T-cell (primary cell): ENCODE measurements at regions not wholly inside any gene's neighbourhood (a gene's known extent, or its start where the extent isn't known, plus 50 kb on each side); places are given as distances from the start of the nearest gene placed in this dataset.
"Not testable (repeated sequence)": the region's sequence is repeated elsewhere in the genome, so short reads cannot be mapped to it uniquely, and the experiment has no call there.

Experiments used
- ATAC-seq, 4 experiments: fragments of 200-7000 bp in 3 of 4; fragments of 150-1000 bp in 1 of 4; cut with Tn5 transposase; replicated peaks in 1 of 4; 1 replicate in 3 of 4; 2 replicates in 1 of 4; pipeline ENCODE4 v1.10.0; 2021; ENCODE audit warnings: moderate library complexity in 3 of 4, mild to moderate bottlenecking in 2 of 4, moderate number of reproducible peaks in 1 of 4
- CTCF ChIA-PET, 2 donors: fragments of 300-600 bp; sonication (Branson Sonifier 250); formaldehyde crosslinking; loops; one replicate each; lab custom pipeline; 2022; ENCODE audit warnings: antibody characterized with exemption in 2 of 2; lab: Charles Lee
- POLR2A ChIA-PET, 2 donors: fragments of 300-600 bp; sonication (Branson Sonifier 250); formaldehyde crosslinking; loops; one replicate each; lab custom pipeline; 2022; ENCODE audit warnings: antibody characterized with exemption in 2 of 2; lab: Charles Lee
- DNase-seq, 35 experiments: peaks; one replicate each; pipeline versions ENCODE4 v3.0.0 to v3.0.0-alpha.2; 2013 to 2023
- H3K27ac ChIP-seq: one replicate; pipeline ENCODE4 v1.5.1; 2013; ENCODE audit warnings: low read length
- H3K27me3 ChIP-seq, 2 experiments: replicated peaks in 1 of 2; 1 replicate in 1 of 2; 2 replicates in 1 of 2; pipeline versions ENCODE4 v1.6.1 to v1.7.0; 2013; ENCODE audit warnings: low read length in 1 of 2, mixed read lengths in 1 of 2; ENCODE audit not compliant: control insufficient read depth in 2 of 2, insufficient read depth in 2 of 2; ENCODE audit errors: extremely low read depth in 1 of 2
- H3K36me3 ChIP-seq, 2 donors: 1 replicate in 1 of 2; 2 replicates in 1 of 2; pipeline versions ENCODE4 v1.6.1 to v1.7.0; 2013; ENCODE audit warnings: low read length in 1 of 2; ENCODE audit not compliant: control insufficient read depth in 2 of 2, insufficient read depth in 1 of 2; ENCODE audit errors: extremely low read depth in 1 of 2
- H3K4me1 ChIP-seq, 2 experiments: 1 replicate in 1 of 2; 2 replicates in 1 of 2; pipeline versions ENCODE4 v1.6.1 to v1.7.0; 2013; ENCODE audit warnings: low read length in 2 of 2, mixed read lengths in 1 of 2; ENCODE audit not compliant: insufficient read depth in 2 of 2, control insufficient read depth in 1 of 2; ENCODE audit errors: extremely low read depth in 1 of 2
- H3K4me3 ChIP-seq, 2 donors: 1 replicate in 1 of 2; 2 replicates in 1 of 2; pipeline versions ENCODE4 v1.5.1 to v1.7.0; 2013; ENCODE audit warnings: mild to moderate bottlenecking in 2 of 2, low read length in 1 of 2, moderate library complexity in 1 of 2; ENCODE audit not compliant: control insufficient read depth in 1 of 2; ENCODE audit errors: extremely low read depth in 1 of 2
- H3K9me3 ChIP-seq: 2 replicates; pipeline ENCODE4 v1.7.0; 2013
- H3K27ac Mint-ChIP-seq, 2 donors: one replicate each; pipeline ENCODE4 v1.8.0; 2020 to 2021; ENCODE audit warnings: mild to moderate bottlenecking in 2 of 2, mixed read lengths in 2 of 2
- H3K27me3 Mint-ChIP-seq, 2 donors: one replicate each; pipeline ENCODE4 v1.8.0; 2021 to 2022; ENCODE audit warnings: mixed read lengths in 2 of 2
- H3K36me3 Mint-ChIP-seq: one replicate; pipeline ENCODE4 v1.8.0; 2021; ENCODE audit warnings: mixed read lengths
- H3K4me1 Mint-ChIP-seq, 3 donors: one replicate each; pipeline ENCODE4 v1.8.0; 2020 to 2022; ENCODE audit warnings: mixed read lengths in 3 of 3, mild to moderate bottlenecking in 1 of 3
- H3K4me3 Mint-ChIP-seq, 3 donors: one replicate each; pipeline ENCODE4 v1.8.0; 2020 to 2022; ENCODE audit warnings: mild to moderate bottlenecking in 3 of 3, mixed read lengths in 3 of 3, moderate library complexity in 3 of 3
- H3K9me3 Mint-ChIP-seq, 3 donors: one replicate each; pipeline ENCODE4 v1.8.0; 2020 to 2022; ENCODE audit warnings: mixed read lengths in 3 of 3
- WGBS: methylation state at CpG from one replicate; pipeline ENCODE4 v1.1.5; 2013; ENCODE audit warnings: missing lambda C conversion rate; ENCODE audit not compliant: insufficient coverage; 5-methylcytosine and 5-hydroxymethylcytosine counted together

DNA sequence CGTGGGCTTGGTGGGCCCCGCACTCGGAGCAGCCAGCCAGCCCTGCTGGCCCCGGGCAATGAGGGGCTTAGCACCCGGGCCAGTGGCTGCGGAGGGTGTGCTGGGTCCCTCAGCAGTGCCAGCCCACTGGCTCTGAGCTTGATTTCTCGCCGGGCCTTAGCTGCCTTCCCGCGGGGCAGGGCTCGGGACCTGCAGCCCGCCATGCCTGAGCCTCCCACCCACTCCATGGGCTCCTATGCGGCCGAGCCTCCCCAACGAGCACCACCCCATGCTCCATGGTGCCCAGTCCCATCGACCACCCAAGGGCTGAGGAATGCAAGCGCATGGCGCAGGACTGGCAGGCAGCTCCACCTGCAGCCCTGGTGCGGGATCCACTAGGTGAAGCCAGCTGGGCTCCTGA, 686.9 kb downstream of the JRKL start:
- H3K27me3 Mint-ChIP-seq, H3K4me1 ChIP-seq, H3K4me3 ChIP-seq, H3K36me3 ChIP-seq, H3K27ac ChIP-seq, ATAC-seq, CTCF ChIA-PET, H3K9me3 ChIP-seq, H3K27ac Mint-ChIP-seq, DNase-seq, H3K27me3 ChIP-seq, H3K4me3 Mint-ChIP-seq, POLR2A ChIA-PET, H3K36me3 Mint-ChIP-seq, H3K4me1 Mint-ChIP-seq: not testable (repeated sequence)
- peaks cover 12 to 35% (median 25%) of the 10 kb centered on the region in 3 donors for H3K9me3 Mint-ChIP-seq
- WGBS, result 87% methylated on average over 12 of the region's 19 CpGs

DNA sequence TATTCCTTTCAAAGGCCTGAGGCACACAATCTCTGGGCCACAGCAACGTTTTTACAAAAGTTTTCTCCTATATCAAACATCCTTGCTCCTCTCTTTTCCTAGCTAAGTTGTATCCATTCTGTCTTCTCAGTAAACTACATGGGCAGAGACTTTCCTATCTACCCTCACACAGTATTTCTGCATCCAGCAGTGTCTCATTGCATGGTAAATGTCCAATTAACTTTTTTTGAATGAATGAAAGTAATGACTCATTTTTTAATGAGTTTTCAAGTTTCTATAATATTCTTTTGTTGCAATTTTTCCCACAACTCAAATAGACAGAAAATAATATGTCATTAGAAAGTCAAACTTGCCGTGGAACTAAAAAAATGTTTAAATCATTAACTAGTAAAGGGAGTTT, 688.6 kb downstream of the JRKL start:
- H3K9me3 Mint-ChIP-seq, result peaks cover 4 to 17% (median 12%) of the 10 kb centered on the region in 3 donors
- Histone ChIP-seq H3K36me3 (no peaks in the 10 kb centered on the region), H3K9me3 (no peaks in the 10 kb centered on the region), H3K4me1 (no peaks in the 10 kb centered on the region), H3K4me3 (no peak overlapping the region), H3K27me3 (no peaks in the 10 kb centered on the region), H3K27ac (no peak overlapping the region)
- no peak overlapping the region for H3K27ac Mint-ChIP-seq
- ATAC-seq, result no peak
- 0% methylated on average over 1 of the region's 2 CpGs for WGBS
- H3K27me3 Mint-ChIP-seq, result no peaks in the 10 kb centered on the region
- H3K4me1 Mint-ChIP-seq, result no peaks in the 10 kb centered on the region
- ChIA-PET POLR2A (no interaction called here), CTCF (no interaction called here)
- H3K4me3 Mint-ChIP-seq, result no peak overlapping the region
- no peaks in the 10 kb centered on the region for H3K36me3 Mint-ChIP-seq
- DNase-seq, result no peak

- no peak for ATAC-seq
- no peak overlapping the region for H3K4me3 ChIP-seq
- H3K27ac Mint-ChIP-seq, result no peak overlapping the region
- no peaks in the 10 kb centered on the region for H3K27me3 Mint-ChIP-seq
- DNase-seq, result no peak
- H3K4me3 Mint-ChIP-seq, result no peak overlapping the region
- H3K4me1 Mint-ChIP-seq, result no peaks in the 10 kb centered on the region
- H3K36me3 ChIP-seq, result no peaks in the 10 kb centered on the region
- no peaks in the 10 kb centered on the region for H3K4me1 ChIP-seq
- no peaks in the 10 kb centered on the region for H3K27me3 ChIP-seq
- no peaks in the 10 kb centered on the region for H3K36me3 Mint-ChIP-seq
- H3K9me3 ChIP-seq, result no peaks in the 10 kb centered on the region
- ChIA-PET CTCF (no interaction called here), POLR2A (no interaction called here)
- H3K9me3 Mint-ChIP-seq, result peaks cover 0 to 11% (median 8%) of the 10 kb centered on the region in 3 donors
- H3K27ac ChIP-seq, result no peak overlapping the region
Measured at GRCh38 chr11:97079244-97079643, 689.4 kb downstream of the JRKL start.

GRCh38 chr11:97087419-97087818, 697.6 kb downstream of the JRKL start:
- no peak for DNase-seq
- H3K4me3 ChIP-seq, result no peak overlapping the region
- no peaks in the 10 kb centered on the region for H3K27me3 ChIP-seq
- Mint-ChIP-seq H3K27me3 (no peaks in the 10 kb centered on the region), H3K9me3 (peaks cover 4 to 10% (median 8%) of the 10 kb centered on the region in 3 donors), H3K27ac (no peak overlapping the region), H3K36me3 (no peaks in the 10 kb centered on the region), H3K4me1 (no peaks in the 10 kb centered on the region), H3K4me3 (no peak overlapping the region)
- no peak for ATAC-seq
- no peaks in the 10 kb centered on the region for H3K9me3 ChIP-seq
- no peak overlapping the region for H3K27ac ChIP-seq
- no peaks in the 10 kb centered on the region for H3K36me3 ChIP-seq
- WGBS, result no CpG with 5 or more reads among the region's 2 CpGs
- CTCF ChIA-PET, result no interaction called here
- POLR2A ChIA-PET, result no interaction called here
- H3K4me1 ChIP-seq, result no peaks in the 10 kb centered on the region

GRCh38 chr11:97092823-97093222, 703.0 kb downstream of the JRKL start:
- H3K27ac Mint-ChIP-seq, result no peak overlapping the region
- ChIA-PET POLR2A (interaction anchor here in 1 of 2 donors (0.5 kb wide), 1 partner anchor 1977 kb away, joined by 3 read pairs; no protein-coding TSS in a partner anchor), CTCF (no interaction called here)
- H3K36me3 ChIP-seq, result no peaks in the 10 kb centered on the region
- H3K27me3 Mint-ChIP-seq, result no peaks in the 10 kb centered on the region
- DNase-seq, result no peak
- H3K4me3 Mint-ChIP-seq, result no peak overlapping the region
- no peaks in the 10 kb centered on the region for H3K9me3 ChIP-seq
- H3K36me3 Mint-ChIP-seq, result no peaks in the 10 kb centered on the region
- WGBS, result no CpG with 5 or more reads among the region's 1 CpG
- H3K4me1 Mint-ChIP-seq, result no peaks in the 10 kb centered on the region
- no peak for ATAC-seq
- no peaks in the 10 kb centered on the region for H3K4me1 ChIP-seq
- no peak overlapping the region for H3K4me3 ChIP-seq
- no peaks in the 10 kb centered on the region for H3K27me3 ChIP-seq
- peaks cover 6 to 12% (median 9%) of the 10 kb centered on the region in 3 donors for H3K9me3 Mint-ChIP-seq
- H3K27ac ChIP-seq, result no peak overlapping the region

DNA sequence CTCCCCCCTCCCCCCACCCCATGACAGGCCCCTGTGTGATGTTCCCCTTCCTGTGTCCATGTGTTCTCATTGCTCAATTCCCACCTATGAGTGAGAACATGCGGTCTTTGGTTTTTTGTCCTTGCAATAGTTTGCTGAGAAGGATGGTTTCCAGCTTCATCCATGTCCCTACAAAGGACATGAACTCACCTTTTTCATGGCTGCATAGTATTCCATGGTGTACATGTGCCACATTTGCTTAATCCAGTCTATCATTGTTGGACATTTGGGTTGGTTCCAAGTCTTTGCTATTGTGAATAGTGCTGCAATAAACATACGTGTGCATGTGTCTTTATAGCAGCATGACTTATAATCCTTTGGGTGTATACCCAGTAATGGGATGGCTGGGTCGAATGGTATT, 712.4 kb downstream of the JRKL start:
- H3K4me3 ChIP-seq, POLR2A ChIA-PET, H3K36me3 ChIP-seq, H3K27ac Mint-ChIP-seq, H3K4me1 ChIP-seq, ATAC-seq, H3K4me1 Mint-ChIP-seq, CTCF ChIA-PET, H3K27me3 Mint-ChIP-seq, H3K27ac ChIP-seq, DNase-seq, H3K36me3 Mint-ChIP-seq, H3K27me3 ChIP-seq, H3K4me3 Mint-ChIP-seq, H3K9me3 ChIP-seq: not testable (repeated sequence)
- WGBS, result no CpG with 5 or more reads among the region's 3 CpGs
- H3K9me3 Mint-ChIP-seq, result peaks cover 0 to 15% (median 13%) of the 10 kb centered on the region in 3 donors

GRCh38 chr11:97107604-97108003, 717.8 kb downstream of the JRKL start:
- Mint-ChIP-seq H3K9me3 (peaks cover 3 to 9% (median 5%) of the 10 kb centered on the region in 3 donors), H3K27me3 (no peaks in the 10 kb centered on the region), H3K27ac (no peak overlapping the region), H3K4me1 (no peaks in the 10 kb centered on the region), H3K36me3 (no peaks in the 10 kb centered on the region), H3K4me3 (no peak overlapping the region)
- DNase-seq, result no peak
- no peaks in the 10 kb centered on the region for H3K9me3 ChIP-seq
- H3K4me3 ChIP-seq, result no peak overlapping the region
- no peak for ATAC-seq
- H3K4me1 ChIP-seq, result no peaks in the 10 kb centered on the region
- ChIA-PET CTCF (no interaction called here), POLR2A (no interaction called here)
- H3K27me3 ChIP-seq, result no peaks in the 10 kb centered on the region
- no peaks in the 10 kb centered on the region for H3K36me3 ChIP-seq
- no peak overlapping the region for H3K27ac ChIP-seq
